ENCODE measurements at regions not wholly inside any gene's neighbourhood (a gene's known extent, or its start where the extent isn't known, plus 50 kb on each side); places are given as distances from the start of the nearest gene placed in this dataset.

DNA sequence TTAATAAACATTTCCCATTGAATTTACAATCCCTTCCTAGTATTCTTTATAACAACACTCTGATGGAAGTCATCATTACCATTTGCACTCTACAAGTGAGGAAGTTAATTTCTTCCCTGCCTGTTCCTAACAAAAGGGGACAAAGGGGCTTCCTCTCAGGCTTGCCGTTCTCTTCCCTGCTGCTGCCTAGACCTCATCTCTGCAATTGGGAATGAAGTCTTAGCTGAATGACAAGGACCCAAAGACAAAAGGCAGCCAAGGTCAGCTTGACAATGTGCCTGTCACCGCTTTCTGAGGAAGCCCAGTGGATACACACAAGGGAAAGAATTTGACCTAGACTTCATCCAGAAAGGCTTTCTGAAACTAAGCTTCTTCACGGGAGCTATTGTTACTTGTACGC lies 416.4 kb downstream of the CMPK2 start:
- Histone ChIP-seq H3K36me3 (ENCODE audit: control insufficient read depth, insufficient read depth, low read length) (no peaks in the 10 kb centered on the region), H3K27me3 (replicated peaks; ENCODE audit: control insufficient read depth, insufficient read depth, low read length, poor library complexity, severe bottlenecking) (no peaks in the 10 kb centered on the region), H3K4me1 (ENCODE audit: control insufficient read depth, insufficient read depth, low read length, poor library complexity, severe bottlenecking) (no peaks in the 10 kb centered on the region), H3K27ac (ENCODE audit: insufficient read depth, low read length, poor library complexity, severe bottlenecking) (no peak overlapping the region), H3K4me3 (ENCODE audit: insufficient read depth, low read depth, low read length, poor library complexity, severe bottlenecking) (no peak overlapping the region), H3K9me3 (ENCODE audit: control insufficient read depth, low read length) (no peaks in the 10 kb centered on the region)
- DNase-seq = no peak

DNA sequence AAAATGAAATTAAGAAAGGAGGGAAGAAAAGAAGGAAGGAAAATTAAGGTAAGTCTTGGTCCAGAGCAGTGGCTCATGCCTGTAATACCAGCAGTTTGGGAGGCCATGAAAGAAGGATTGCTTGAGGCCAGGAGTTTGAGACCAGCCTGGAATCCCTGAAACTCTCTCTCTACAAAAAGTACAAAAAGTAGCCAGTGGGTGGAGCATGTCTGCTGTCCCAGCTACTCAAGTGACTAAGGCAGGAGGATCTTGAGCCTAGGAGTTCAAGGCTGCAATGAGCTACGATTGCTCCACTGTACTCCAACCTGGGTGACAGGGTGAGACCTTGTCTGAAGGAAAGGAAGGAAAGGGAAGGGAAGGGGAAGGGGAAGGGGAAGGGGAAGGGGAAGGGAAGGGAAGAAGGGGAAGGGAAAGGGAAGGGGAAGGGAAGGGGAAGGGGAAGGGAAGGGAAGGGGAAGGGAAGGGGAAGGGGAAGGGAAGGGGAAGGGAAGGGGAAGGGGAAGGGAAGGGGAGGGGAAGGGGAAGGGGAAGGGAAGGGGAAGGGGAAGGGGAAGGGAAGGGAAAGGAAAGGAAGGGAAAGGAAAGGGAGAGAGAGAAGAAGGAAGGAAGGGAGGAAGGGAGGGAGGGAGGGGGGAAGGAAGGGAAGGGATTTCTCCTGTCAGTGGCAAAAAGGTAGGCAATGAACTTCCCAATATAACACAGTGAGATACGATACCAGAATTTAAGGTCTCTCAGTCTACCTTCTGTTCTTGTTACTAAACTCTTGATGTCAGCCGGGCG lies 412.8 kb downstream of the CMPK2 start:
- Histone ChIP-seq H3K27ac (ENCODE audit: insufficient read depth, low read length, poor library complexity, severe bottlenecking) (no peak overlapping the region), H3K4me3 (ENCODE audit: insufficient read depth, low read depth, low read length, poor library complexity, severe bottlenecking) (no peak overlapping the region), H3K9me3 (ENCODE audit: control insufficient read depth, low read length) (no peaks in the 10 kb centered on the region), H3K27me3 (replicated peaks; ENCODE audit: control insufficient read depth, insufficient read depth, low read length, poor library complexity, severe bottlenecking) (no peaks in the 10 kb centered on the region), H3K4me1 (ENCODE audit: control insufficient read depth, insufficient read depth, low read length, poor library complexity, severe bottlenecking) (no peaks in the 10 kb centered on the region), H3K36me3 (ENCODE audit: control insufficient read depth, insufficient read depth, low read length) (no peaks in the 10 kb centered on the region)
- DNase-seq = no peak

GRCh38 chr2:6454286-6454990 lies 411.3 kb downstream of the CMPK2 start:
- Histone ChIP-seq H3K27me3 (replicated peaks; ENCODE audit: control insufficient read depth, insufficient read depth, low read length, poor library complexity, severe bottlenecking) (no peaks in the 10 kb centered on the region), H3K27ac (ENCODE audit: insufficient read depth, low read length, poor library complexity, severe bottlenecking) (no peak overlapping the region), H3K4me3 (ENCODE audit: insufficient read depth, low read depth, low read length, poor library complexity, severe bottlenecking) (no peak overlapping the region), H3K4me1 (ENCODE audit: control insufficient read depth, insufficient read depth, low read length, poor library complexity, severe bottlenecking) (no peaks in the 10 kb centered on the region), H3K36me3 (ENCODE audit: control insufficient read depth, insufficient read depth, low read length) (no peaks in the 10 kb centered on the region), H3K9me3 (ENCODE audit: control insufficient read depth, low read length) (no peaks in the 10 kb centered on the region)
- no peak for DNase-seq

- Histone ChIP-seq H3K4me1 (ENCODE audit: control insufficient read depth, insufficient read depth, low read length, poor library complexity, severe bottlenecking) (no peaks in the 10 kb centered on the region), H3K9me3 (ENCODE audit: control insufficient read depth, low read length) (no peaks in the 10 kb centered on the region), H3K4me3 (ENCODE audit: insufficient read depth, low read depth, low read length, poor library complexity, severe bottlenecking) (no peak overlapping the region), H3K27ac (ENCODE audit: insufficient read depth, low read length, poor library complexity, severe bottlenecking) (no peak overlapping the region), H3K27me3 (replicated peaks; ENCODE audit: control insufficient read depth, insufficient read depth, low read length, poor library complexity, severe bottlenecking) (no peaks in the 10 kb centered on the region), H3K36me3 (ENCODE audit: control insufficient read depth, insufficient read depth, low read length) (no peaks in the 10 kb centered on the region)
- no peak for DNase-seq
These were observed 406.6 kb downstream of the CMPK2 start for GRCh38 chr2:6459138-6459537.

DNA sequence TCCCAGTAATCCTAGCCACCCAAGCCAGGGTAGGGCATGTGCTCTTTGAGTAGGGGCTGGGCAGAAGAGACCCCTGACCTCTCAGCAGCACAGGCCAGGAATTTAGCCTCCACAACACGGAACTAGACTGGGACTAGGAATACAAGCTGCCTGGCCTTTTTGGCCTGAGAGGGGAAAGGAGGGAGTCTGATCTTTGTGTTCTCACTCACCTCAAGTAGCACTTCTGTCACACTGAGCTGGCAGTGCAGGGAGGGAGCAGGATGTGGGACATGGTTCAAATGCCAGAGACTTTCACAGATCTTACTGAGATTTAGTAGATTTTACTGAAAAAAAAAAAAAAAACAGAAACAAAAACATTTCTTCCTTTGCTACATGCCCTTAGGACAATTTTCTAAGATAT lies 395.2 kb downstream of the CMPK2 start:
- no peak overlapping the region for H3K4me3 ChIP-seq (ENCODE audit: insufficient read depth, low read depth, low read length, poor library complexity, severe bottlenecking)
- H3K27me3 ChIP-seq (replicated peaks; ENCODE audit: control insufficient read depth, insufficient read depth, low read length, poor library complexity, severe bottlenecking) = no peaks in the 10 kb centered on the region
- no peak overlapping the region for H3K27ac ChIP-seq (ENCODE audit: insufficient read depth, low read length, poor library complexity, severe bottlenecking)
- DNase-seq = no peak
- H3K9me3 ChIP-seq (ENCODE audit: control insufficient read depth, low read length) = no peaks in the 10 kb centered on the region
- H3K4me1 ChIP-seq (ENCODE audit: control insufficient read depth, insufficient read depth, low read length, poor library complexity, severe bottlenecking) = no peaks in the 10 kb centered on the region
- H3K36me3 ChIP-seq (ENCODE audit: control insufficient read depth, insufficient read depth, low read length) = no peaks in the 10 kb centered on the region

GRCh38 chr2:6471419-6471818 lies 394.3 kb downstream of the CMPK2 start:
- Histone ChIP-seq H3K27me3 (replicated peaks; ENCODE audit: control insufficient read depth, insufficient read depth, low read length, poor library complexity, severe bottlenecking) (no peaks in the 10 kb centered on the region), H3K4me3 (ENCODE audit: insufficient read depth, low read depth, low read length, poor library complexity, severe bottlenecking) (no peak overlapping the region), H3K36me3 (ENCODE audit: control insufficient read depth, insufficient read depth, low read length) (no peaks in the 10 kb centered on the region), H3K9me3 (ENCODE audit: control insufficient read depth, low read length) (no peaks in the 10 kb centered on the region), H3K4me1 (ENCODE audit: control insufficient read depth, insufficient read depth, low read length, poor library complexity, severe bottlenecking) (no peaks in the 10 kb centered on the region), H3K27ac (ENCODE audit: insufficient read depth, low read length, poor library complexity, severe bottlenecking) (no peak overlapping the region)
- no peak for DNase-seq

GRCh38 chr2:6474161-6475140 lies 391.3 kb downstream of the CMPK2 start:
- Histone ChIP-seq H3K27me3 (replicated peaks; ENCODE audit: control insufficient read depth, insufficient read depth, low read length, poor library complexity, severe bottlenecking) (no peaks in the 10 kb centered on the region), H3K4me1 (ENCODE audit: control insufficient read depth, insufficient read depth, low read length, poor library complexity, severe bottlenecking) (no peaks in the 10 kb centered on the region), H3K4me3 (ENCODE audit: insufficient read depth, low read depth, low read length, poor library complexity, severe bottlenecking) (no peak overlapping the region), H3K27ac (ENCODE audit: insufficient read depth, low read length, poor library complexity, severe bottlenecking) (no peak overlapping the region), H3K36me3 (ENCODE audit: control insufficient read depth, insufficient read depth, low read length) (no peaks in the 10 kb centered on the region), H3K9me3 (ENCODE audit: control insufficient read depth, low read length) (no peaks in the 10 kb centered on the region)
- no peak for DNase-seq

- H3K27me3 ChIP-seq (replicated peaks; ENCODE audit: control insufficient read depth, insufficient read depth, low read length, poor library complexity, severe bottlenecking) = no peaks in the 10 kb centered on the region
- H3K4me3 ChIP-seq (ENCODE audit: insufficient read depth, low read depth, low read length, poor library complexity, severe bottlenecking) = no peak overlapping the region
- no peak for DNase-seq
- no peak overlapping the region for H3K27ac ChIP-seq (ENCODE audit: insufficient read depth, low read length, poor library complexity, severe bottlenecking)
- no peaks in the 10 kb centered on the region for H3K36me3 ChIP-seq (ENCODE audit: control insufficient read depth, insufficient read depth, low read length)
- H3K4me1 ChIP-seq (ENCODE audit: control insufficient read depth, insufficient read depth, low read length, poor library complexity, severe bottlenecking) = no peaks in the 10 kb centered on the region
- no peaks in the 10 kb centered on the region for H3K9me3 ChIP-seq (ENCODE audit: control insufficient read depth, low read length)
These were observed 390.4 kb downstream of the CMPK2 start for GRCh38 chr2:6475155-6475940.

DNA sequence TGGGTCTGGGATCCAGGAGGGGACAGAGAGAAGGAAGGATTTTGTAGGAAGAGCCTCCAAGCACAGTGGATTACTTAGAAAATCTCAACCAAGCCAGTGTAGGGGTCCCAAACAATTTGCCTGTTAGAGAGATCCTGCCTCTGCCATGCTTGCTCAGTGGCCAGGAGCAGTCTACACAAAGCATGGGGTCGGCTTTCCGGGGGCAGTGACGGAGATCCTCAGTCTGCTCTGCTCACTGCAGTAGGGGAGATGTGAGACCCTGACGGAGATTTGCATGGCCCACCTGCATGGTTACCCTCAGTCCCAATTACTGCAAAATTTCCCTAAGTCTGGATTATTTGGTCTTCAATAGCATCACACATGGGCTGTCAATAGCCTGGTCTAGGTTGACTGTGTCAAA lies 385.2 kb downstream of the CMPK2 start:
- no peak for DNase-seq
- H3K27ac ChIP-seq (ENCODE audit: insufficient read depth, low read length, poor library complexity, severe bottlenecking) = no peak overlapping the region
- no peaks in the 10 kb centered on the region for H3K27me3 ChIP-seq (replicated peaks; ENCODE audit: control insufficient read depth, insufficient read depth, low read length, poor library complexity, severe bottlenecking)
- no peaks in the 10 kb centered on the region for H3K36me3 ChIP-seq (ENCODE audit: control insufficient read depth, insufficient read depth, low read length)
- H3K4me3 ChIP-seq (ENCODE audit: insufficient read depth, low read depth, low read length, poor library complexity, severe bottlenecking) = no peak overlapping the region
- no peaks in the 10 kb centered on the region for H3K9me3 ChIP-seq (ENCODE audit: control insufficient read depth, low read length)
- H3K4me1 ChIP-seq (ENCODE audit: control insufficient read depth, insufficient read depth, low read length, poor library complexity, severe bottlenecking) = no peaks in the 10 kb centered on the region

All from effector memory CD4-positive, alpha-beta T cell (primary cell).